VCaP (cell line): ENCODE measurements at regions not wholly inside any gene's neighbourhood (a gene's known extent, or its start where the extent isn't known, plus 50 kb on each side); places are given as distances from the start of the nearest gene placed in this dataset.

Source experiments
- H3K27ac ChIP-seq: fragments of 450-650 bp; 2 replicates; pipeline ENCODE4 v1.5.1; 2017
- TF ChIP-seq, protein P1 (sequence below): fragments of 450-650 bp; conservative IDR thresholded peaks from 2 replicates; pipeline ENCODE4 v1.5.1; 2017; ENCODE audit warnings: mild to moderate bottlenecking, moderate library complexity

- TF ChIP-seq, protein P1, sequence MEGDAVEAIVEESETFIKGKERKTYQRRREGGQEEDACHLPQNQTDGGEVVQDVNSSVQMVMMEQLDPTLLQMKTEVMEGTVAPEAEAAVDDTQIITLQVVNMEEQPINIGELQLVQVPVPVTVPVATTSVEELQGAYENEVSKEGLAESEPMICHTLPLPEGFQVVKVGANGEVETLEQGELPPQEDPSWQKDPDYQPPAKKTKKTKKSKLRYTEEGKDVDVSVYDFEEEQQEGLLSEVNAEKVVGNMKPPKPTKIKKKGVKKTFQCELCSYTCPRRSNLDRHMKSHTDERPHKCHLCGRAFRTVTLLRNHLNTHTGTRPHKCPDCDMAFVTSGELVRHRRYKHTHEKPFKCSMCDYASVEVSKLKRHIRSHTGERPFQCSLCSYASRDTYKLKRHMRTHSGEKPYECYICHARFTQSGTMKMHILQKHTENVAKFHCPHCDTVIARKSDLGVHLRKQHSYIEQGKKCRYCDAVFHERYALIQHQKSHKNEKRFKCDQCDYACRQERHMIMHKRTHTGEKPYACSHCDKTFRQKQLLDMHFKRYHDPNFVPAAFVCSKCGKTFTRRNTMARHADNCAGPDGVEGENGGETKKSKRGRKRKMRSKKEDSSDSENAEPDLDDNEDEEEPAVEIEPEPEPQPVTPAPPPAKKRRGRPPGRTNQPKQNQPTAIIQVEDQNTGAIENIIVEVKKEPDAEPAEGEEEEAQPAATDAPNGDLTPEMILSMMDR, result no peak
Observed at GRCh38 chr4:55754754-55755350, 64.7 kb upstream of the EXOC1L start.

GRCh38 chr4:55756208-55756607 lies 63.4 kb upstream of the EXOC1L start:
- TF ChIP-seq, protein P1, result no peak
- no peak overlapping the region for H3K27ac ChIP-seq

More at GRCh38 chr4:55754754-55755350, 64.7 kb upstream of the EXOC1L start:
- no peak overlapping the region for H3K27ac ChIP-seq

DNA sequence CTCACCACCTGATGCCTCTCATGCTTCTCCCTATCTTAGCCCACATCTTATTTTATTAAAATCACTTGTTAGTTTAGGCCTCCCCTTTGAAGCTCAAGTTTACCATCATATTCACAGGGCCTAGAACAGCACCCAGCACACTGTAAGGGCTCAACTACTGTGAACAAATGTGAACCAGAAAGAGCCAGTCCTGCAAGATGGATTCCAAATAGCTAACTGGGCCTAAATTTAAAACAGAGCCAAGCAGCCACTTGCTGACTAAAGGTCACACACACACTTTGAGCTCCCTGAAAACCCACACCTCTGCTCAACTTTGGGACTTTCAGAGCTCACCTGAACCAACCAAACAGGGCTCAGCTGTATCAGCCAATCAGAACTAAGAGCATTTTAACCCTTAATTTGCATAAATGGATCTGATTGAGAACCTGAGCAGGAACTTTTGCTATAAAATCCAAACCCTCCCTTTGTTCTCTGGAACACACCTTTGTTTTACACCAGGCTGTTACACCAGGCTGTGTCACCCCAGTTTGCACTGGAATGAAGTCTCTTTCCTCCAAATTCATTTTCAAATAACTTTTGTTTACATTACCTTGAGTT lies 62.1 kb upstream of the EXOC1L start:
- no peak overlapping the region for H3K27ac ChIP-seq
- TF ChIP-seq, protein P1, result no peak

GRCh38 chr4:55758066-55758465 lies 61.5 kb upstream of the EXOC1L start:
- H3K27ac ChIP-seq, result peak overlapping the region; percentile 31; the same call in 1 of the 2 replicates
- TF ChIP-seq, protein P1, result no peak

GRCh38 chr4:55758570-55758969 lies 61.0 kb upstream of the EXOC1L start:
- peak overlapping the region; percentile 31; the same call in 1 of the 2 replicates for H3K27ac ChIP-seq
- TF ChIP-seq, protein P1, result no peak

- H3K27ac ChIP-seq, result no peak overlapping the region
- TF ChIP-seq, protein P1, result no peak
Observed at GRCh38 chr4:55762819-55763218, 56.8 kb upstream of the EXOC1L start.

DNA sequence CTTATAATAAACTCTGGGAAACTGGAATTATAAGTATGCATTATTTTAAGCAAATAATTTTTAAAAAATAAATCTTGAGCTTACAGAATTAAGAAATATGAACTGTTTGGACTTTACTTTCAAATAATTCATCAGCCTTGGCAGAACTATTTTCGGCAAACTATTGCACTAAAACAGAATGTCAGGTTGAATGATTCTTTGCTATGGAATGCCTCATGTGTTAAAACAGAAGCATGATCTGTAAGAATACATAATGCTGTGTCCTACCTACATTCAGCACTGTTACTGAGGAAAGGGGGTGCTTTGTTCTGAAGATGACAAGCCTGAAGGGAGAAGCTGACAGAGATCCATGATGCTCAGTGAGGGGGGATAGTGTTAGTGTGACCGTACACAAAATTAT lies 55.6 kb upstream of the EXOC1L start:
- TF ChIP-seq, protein P1, result no peak
- no peak overlapping the region for H3K27ac ChIP-seq
